GM18861 (cell line): ENCODE measurements at regions not wholly inside any gene's neighbourhood (a gene's known extent, or its start where the extent isn't known, plus 50 kb on each side); places are given as distances from the start of the nearest gene placed in this dataset.

Source experiments
- ATAC-seq: cut with Tn5 transposase; IDR thresholded peaks from one replicate; pipeline ENCODE4 v1.9.1; 2021; ENCODE audit not compliant: unreplicated experiment

- ATAC-seq: no peak
Measured at GRCh38 chr1:114231301-114231700, 77.6 kb upstream of the SYT6 start.

GRCh38 chr1:114229368-114229767, 75.7 kb upstream of the SYT6 start:
- ATAC-seq: no peak

- ATAC-seq: no peak
Measured at GRCh38 chr1:114227059-114227458, 73.4 kb upstream of the SYT6 start.

- no peak for ATAC-seq
Measured at GRCh38 chr1:114224196-114224907, 70.7 kb upstream of the SYT6 start.

- ATAC-seq: no peak
Measured at GRCh38 chr1:114222920-114223319, 69.3 kb upstream of the SYT6 start.

GRCh38 chr1:114219172-114219868, 65.7 kb upstream of the SYT6 start:
- no peak for ATAC-seq

GRCh38 chr1:114218361-114219171, 64.9 kb upstream of the SYT6 start:
- ATAC-seq: no peak

GRCh38 chr1:114216431-114217173, 62.9 kb upstream of the SYT6 start:
- no peak for ATAC-seq

GRCh38 chr1:114215436-114215835, 61.8 kb upstream of the SYT6 start:
- ATAC-seq: no peak

- no peak for ATAC-seq
Measured at GRCh38 chr1:114214016-114214415, 60.3 kb upstream of the SYT6 start.

GRCh38 chr1:114209971-114210370, 56.3 kb upstream of the SYT6 start:
- no peak for ATAC-seq

GRCh38 chr1:114208714-114209113, 55.0 kb upstream of the SYT6 start:
- no peak for ATAC-seq

- no peak for ATAC-seq
Measured at GRCh38 chr1:114208106-114208505, 54.4 kb upstream of the SYT6 start.

- no peak for ATAC-seq
Measured at GRCh38 chr1:114207635-114208034, 54.0 kb upstream of the SYT6 start.

- ATAC-seq: no peak
Measured at GRCh38 chr1:114206392-114206791, 52.7 kb upstream of the SYT6 start.

- ATAC-seq: no peak
Measured at GRCh38 chr1:114203595-114204128, 50.0 kb upstream of the SYT6 start.
